ENCODE measurements at regions not wholly inside any gene's neighbourhood (a gene's known extent, or its start where the extent isn't known, plus 50 kb on each side); places are given as distances from the start of the nearest gene placed in this dataset.

GRCh38 chr1:30809514-30810263 is 52.1 kb upstream of the LAPTM5 start:
- Histone ChIP-seq H2AFZ (ENCODE audit: low read depth, low read length) (no peak overlapping the region), H3F3A (ENCODE audit: insufficient read depth, low read length, poor library complexity, severe bottlenecking) (no peaks in the 10 kb centered on the region), H3K4me3 (ENCODE audit: low read length) (no peak overlapping the region), H3K27me3 (ENCODE audit: insufficient read depth, low read depth, low read length) (no peaks in the 10 kb centered on the region), H3K79me2 (replicated peaks; ENCODE audit: insufficient read depth, low read length) (no peaks in the 10 kb centered on the region), H3K4me2 (ENCODE audit: low read length) (no peak overlapping the region), H3K9me2 (ENCODE audit: insufficient read depth, low read length) (no peaks in the 10 kb centered on the region), H3K9me3 (ENCODE audit: low read length) (no peaks in the 10 kb centered on the region), H3K27ac (ENCODE audit: low read length) (peak overlapping the region; percentile 60), H3K9ac (ENCODE audit: low read length) (peak overlapping the region; percentile 20), H3K36me3 (ENCODE audit: insufficient read depth, low read length) (no peaks in the 10 kb centered on the region), H4K20me1 (ENCODE audit: insufficient read depth) (no peaks in the 10 kb centered on the region)
- TF ChIP-seq MXI1 (conservative IDR thresholded peaks at IDR 0.05; ENCODE audit: poor library complexity, severe bottlenecking) (no peak), REST (IDR thresholded peaks at IDR 0.05; ENCODE audit: borderline replicate concordance) (no peak), TAF1 (IDR thresholded peaks at IDR 0.05; ENCODE audit: low read depth) (no peak), POLR2AphosphoS5 (IDR thresholded peaks at IDR 0.05) (no peak), RAD21 (conservative IDR thresholded peaks at IDR 0.05) (no peak), EZH2 (IDR thresholded peaks at IDR 0.05; ENCODE audit: borderline replicate concordance, insufficient read depth, low read length, poor library complexity, severe bottlenecking) (no peak), EP300 (conservative IDR thresholded peaks at IDR 0.05; ENCODE audit: poor library complexity, severe bottlenecking) (no peak)

GRCh38 chr1:30808067-30808662 is 50.6 kb upstream of the LAPTM5 start:
- H3K4me2 ChIP-seq (ENCODE audit: low read length), result no peak overlapping the region
- H3K27me3 ChIP-seq (ENCODE audit: insufficient read depth, low read depth, low read length), result no peaks in the 10 kb centered on the region
- TF ChIP-seq EZH2 (IDR thresholded peaks at IDR 0.05; ENCODE audit: borderline replicate concordance, insufficient read depth, low read length, poor library complexity, severe bottlenecking) (no peak), TAF1 (IDR thresholded peaks at IDR 0.05; ENCODE audit: low read depth) (no peak), POLR2AphosphoS5 (IDR thresholded peaks at IDR 0.05) (no peak), REST (IDR thresholded peaks at IDR 0.05; ENCODE audit: borderline replicate concordance) (no peak), SMC3 (conservative IDR thresholded peaks at IDR 0.05; ENCODE audit: poor library complexity) (no peak), RAD21 (conservative IDR thresholded peaks at IDR 0.05) (no peak), EP300 (conservative IDR thresholded peaks at IDR 0.05; ENCODE audit: poor library complexity, severe bottlenecking) (no peak), MXI1 (conservative IDR thresholded peaks at IDR 0.05; ENCODE audit: poor library complexity, severe bottlenecking) (no peak)
- TF ChIP-seq, protein P1, sequence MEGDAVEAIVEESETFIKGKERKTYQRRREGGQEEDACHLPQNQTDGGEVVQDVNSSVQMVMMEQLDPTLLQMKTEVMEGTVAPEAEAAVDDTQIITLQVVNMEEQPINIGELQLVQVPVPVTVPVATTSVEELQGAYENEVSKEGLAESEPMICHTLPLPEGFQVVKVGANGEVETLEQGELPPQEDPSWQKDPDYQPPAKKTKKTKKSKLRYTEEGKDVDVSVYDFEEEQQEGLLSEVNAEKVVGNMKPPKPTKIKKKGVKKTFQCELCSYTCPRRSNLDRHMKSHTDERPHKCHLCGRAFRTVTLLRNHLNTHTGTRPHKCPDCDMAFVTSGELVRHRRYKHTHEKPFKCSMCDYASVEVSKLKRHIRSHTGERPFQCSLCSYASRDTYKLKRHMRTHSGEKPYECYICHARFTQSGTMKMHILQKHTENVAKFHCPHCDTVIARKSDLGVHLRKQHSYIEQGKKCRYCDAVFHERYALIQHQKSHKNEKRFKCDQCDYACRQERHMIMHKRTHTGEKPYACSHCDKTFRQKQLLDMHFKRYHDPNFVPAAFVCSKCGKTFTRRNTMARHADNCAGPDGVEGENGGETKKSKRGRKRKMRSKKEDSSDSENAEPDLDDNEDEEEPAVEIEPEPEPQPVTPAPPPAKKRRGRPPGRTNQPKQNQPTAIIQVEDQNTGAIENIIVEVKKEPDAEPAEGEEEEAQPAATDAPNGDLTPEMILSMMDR (IDR thresholded peaks at IDR 0.05; ENCODE audit: poor library complexity, severe bottlenecking), result no peak

More at GRCh38 chr1:30808067-30808662, 50.6 kb upstream of the LAPTM5 start:
- Histone ChIP-seq H2AFZ (ENCODE audit: low read depth, low read length) (no peak overlapping the region), H3K4me3 (ENCODE audit: low read length) (no peak overlapping the region), H3K27ac (ENCODE audit: low read length) (no peak overlapping the region), H3K9ac (ENCODE audit: low read length) (no peak overlapping the region), H3F3A (ENCODE audit: insufficient read depth, low read length, poor library complexity, severe bottlenecking) (no peaks in the 10 kb centered on the region), H3K9me2 (ENCODE audit: insufficient read depth, low read length) (no peaks in the 10 kb centered on the region), H4K20me1 (ENCODE audit: insufficient read depth) (no peaks in the 10 kb centered on the region), H3K9me3 (ENCODE audit: low read length) (no peaks in the 10 kb centered on the region), H3K79me2 (replicated peaks; ENCODE audit: insufficient read depth, low read length) (no peaks in the 10 kb centered on the region), H3K36me3 (ENCODE audit: insufficient read depth, low read length) (no peaks in the 10 kb centered on the region)

All from neural cell (in vitro differentiated cells).